Hepatocyte (in vitro differentiated cells): ENCODE measurements at regions not wholly inside any gene's neighbourhood (a gene's known extent, or its start where the extent isn't known, plus 50 kb on each side); places are given as distances from the start of the nearest gene placed in this dataset.

ENCODE experiments used
- CTCF ChIP-seq: fragments of 200-600 bp; sonication (generic); IDR thresholded peaks from 2 replicates; pipeline ENCODE4 v1.5.1; 2016; ENCODE audit warnings: antibody characterized with exemption, mild to moderate bottlenecking; ENCODE audit not compliant: poor library complexity
- EZH2 ChIP-seq: fragments of 200-600 bp; sonication (generic); IDR thresholded peaks from 2 replicates; pipeline ENCODE4 v1.6.1; 2016; ENCODE audit warnings: antibody characterized with exemption, mild to moderate bottlenecking, borderline replicate concordance
- EZH2phosphoT487 ChIP-seq: fragments of 200-600 bp; sonication (generic); IDR thresholded peaks from one replicate; pipeline ENCODE4 v1.6.1; 2018; ENCODE audit warnings: antibody characterized with exemption, mild to moderate bottlenecking, low read depth, moderate library complexity; ENCODE audit not compliant: unreplicated experiment, severe bottlenecking

- TF ChIP-seq EZH2phosphoT487: no peak
- no peak for TF ChIP-seq CTCF
- TF ChIP-seq EZH2: no peak
Measured at GRCh38 chr7:54336800-54337199, 205.4 kb upstream of the VSTM2A start.
